K562 (cell line): ENCODE measurements at regions not wholly inside any gene's neighbourhood (a gene's known extent, or its start where the extent isn't known, plus 50 kb on each side); places are given as distances from the start of the nearest gene placed in this dataset.

ENCODE experiments used
- ATAC-seq: fragments of 200-7000 bp; cut with Tn5 transposase; 3 replicates; pipeline ENCODE4 v1.9.1; 2020; ENCODE audit warnings: moderate library complexity
- BruUV-seq: library from RNA; stranded (reverse); fragments of 400-500 nt; replicated peaks from 2 replicates; lab custom pipeline; 2021; lab: Mats Ljungman, UMichigan
- CTCF ChIA-PET: fragments of 300-600 bp; formaldehyde crosslinking; extraction: SDS; loops from one replicate; lab custom pipeline; 2021; ENCODE audit warnings: low intra/inter-chr PET ratio; lab: Yijun Ruan, JAX
- POLR2A ChIA-PET: fragments of 300-600, 350-650 bp; sonication (Branson Sonifier 250); formaldehyde crosslinking; extraction: SDS; loops from one replicate; lab custom pipeline; 2021; ENCODE audit warnings: antibody characterized with exemption, inconsistent platforms; lab: Yijun Ruan, JAX
- DNase-seq, 4 experiments: peaks; one replicate each; pipeline versions ENCODE4 v3.0.0 to v3.0.0-alpha.2; 2011 to 2018; ENCODE audit warnings: low spot score in 3 of 4, mixed read lengths in 3 of 4; ENCODE audit errors: extremely low read depth in 1 of 4
- FAIRE-seq: peaks from 2 replicates; lab custom pipeline; 2011; peaks lifted over from hg19 to GRCh38; lab: Jason Lieb, UNC
- H2AFZ ChIP-seq: 2 replicates; pipeline ENCODE4 v1.6.0; 2011; ENCODE audit warnings: low read depth, low read length, control low read depth, inconsistent platforms
- H3K27ac ChIP-seq: fragments of 200-600 bp; 3 replicates; pipeline ENCODE4 v1.8.0; 2011; ENCODE audit warnings: low read depth, mild to moderate bottlenecking, control low read depth, inconsistent platforms, low read length, moderate library complexity, mixed read lengths; ENCODE audit errors: extremely low read depth
- H3K27me3 ChIP-seq, 2 experiments: fragments of 300-600 bp in 1 of 2; 2 replicates in 1 of 2; 3 replicates in 1 of 2; pipeline versions ENCODE4 v1.6.0 to v1.8.0; 2011; ENCODE audit warnings: inconsistent platforms in 2 of 2, low read length in 2 of 2, mild to moderate bottlenecking in 1 of 2, mixed read lengths in 1 of 2, moderate library complexity in 1 of 2; ENCODE audit not compliant: control insufficient read depth in 2 of 2, insufficient read depth in 2 of 2
- H3K36me3 ChIP-seq: fragments of 300-600 bp; 3 replicates; pipeline ENCODE4 v1.8.0; 2011; ENCODE audit warnings: mild to moderate bottlenecking, low read length, inconsistent platforms; ENCODE audit not compliant: control insufficient read depth, insufficient read depth
- H3K4me1 ChIP-seq, 2 experiments: fragments of 200-600 bp in 1 of 2; replicated peaks in 1 of 2; 2 replicates in 1 of 2; 3 replicates in 1 of 2; pipeline versions ENCODE4 v1.5.1 to v1.8.0; 2011; ENCODE audit warnings: inconsistent platforms in 2 of 2, low read length in 2 of 2, mild to moderate bottlenecking in 1 of 2, mixed read lengths in 1 of 2, moderate library complexity in 1 of 2; ENCODE audit not compliant: control insufficient read depth in 2 of 2, insufficient read depth in 2 of 2
- H3K4me2 ChIP-seq: 2 replicates; pipeline ENCODE4 v1.6.1; 2011; ENCODE audit warnings: low read length, control low read depth, inconsistent platforms, mixed read lengths; ENCODE audit not compliant: insufficient read depth
- H3K4me3 ChIP-seq: fragments of 200-600 bp; sonication (generic), shearing (Covaris generic); 2 replicates; pipeline ENCODE4 v1.5.1; 2016; ENCODE audit warnings: control low read depth, inconsistent platforms
- H3K79me2 ChIP-seq: fragments of 200-600 bp; 3 replicates; pipeline ENCODE4 v1.8.0; 2011; ENCODE audit warnings: low read length, inconsistent platforms; ENCODE audit not compliant: control insufficient read depth, insufficient read depth
- H3K9ac ChIP-seq, 2 experiments: 2 replicates each; pipeline versions ENCODE4 v1.6.0 to v1.6.1; 2011; ENCODE audit warnings: low read depth in 2 of 2, low read length in 2 of 2, control low read depth in 1 of 2, inconsistent platforms in 1 of 2, mild to moderate bottlenecking in 1 of 2, mixed read lengths in 1 of 2; ENCODE audit not compliant: insufficient read depth in 1 of 2
- H3K9me1 ChIP-seq: one replicate; pipeline ENCODE4 v1.6.0; 2011; ENCODE audit warnings: inconsistent platforms, mild to moderate bottlenecking, low read length, moderate library complexity; ENCODE audit not compliant: control insufficient read depth, insufficient read depth
- H3K9me3 ChIP-seq: replicated peaks from 2 replicates; pipeline ENCODE4 v1.5.1; 2011; ENCODE audit warnings: low read depth, low read length, inconsistent platforms; ENCODE audit not compliant: control insufficient read depth, insufficient read depth
- H4K20me1 ChIP-seq: replicated peaks from 2 replicates; pipeline ENCODE4 v1.6.1; 2011; ENCODE audit warnings: low read length, inconsistent platforms, mixed read lengths; ENCODE audit not compliant: control insufficient read depth, insufficient read depth
- ATF3 ChIP-seq, 2 experiments: fragments of 450-650 bp in 1 of 2; sonication (generic) in 1 of 2; formaldehyde crosslinking in 1 of 2; IDR thresholded peaks in 1 of 2; conservative IDR thresholded peaks in 1 of 2; 2 replicates each; pipeline versions ENCODE4 v1.6.1 to v1.8.1; 2016 to 2023; ENCODE audit warnings: mild to moderate bottlenecking in 2 of 2, moderate library complexity in 2 of 2, inconsistent platforms in 1 of 2, missing genetic modification reagents in 1 of 2
- HDAC8 ChIP-seq: fragments of 450-650 bp; IDR thresholded peaks from 2 replicates; pipeline ENCODE4 v1.6.1; 2016; ENCODE audit warnings: mild to moderate bottlenecking, missing genetic modification characterization, moderate library complexity, missing compliant biosample characterization
- NEUROD1 ChIP-seq: fragments of 150-350 bp; IDR thresholded peaks from 2 replicates; pipeline ENCODE4 v1.6.1; 2014; ENCODE audit warnings: borderline replicate concordance, low read length, low read depth; ENCODE audit not compliant: partially characterized antibody
- NR4A1 ChIP-seq, 2 experiments: fragments of 250-450 bp in 1 of 2; fragments of 450-650 bp in 1 of 2; sonication (Bioruptor Pico) in 1 of 2; IDR thresholded peaks; 2 replicates each; pipeline versions ENCODE4 v1.4.0 to v1.6.1; 2016 to 2020; ENCODE audit warnings: mild to moderate bottlenecking in 2 of 2, missing compliant biosample characterization in 1 of 2, missing genetic modification characterization in 1 of 2, moderate library complexity in 1 of 2
- XRCC5 ChIP-seq: fragments of 200-400 bp; formaldehyde crosslinking; IDR thresholded peaks from 2 replicates; pipeline ENCODE4 v1.6.1; 2017; ENCODE audit warnings: low read depth, mild to moderate bottlenecking, low read length
- ZNF318 ChIP-seq, 2 experiments: fragments of 450-650 bp; IDR thresholded peaks; 2 replicates each; pipeline ENCODE4 v1.6.1; 2016; ENCODE audit warnings: mild to moderate bottlenecking in 2 of 2, borderline replicate concordance in 1 of 2, low read depth in 1 of 2, moderate library complexity in 1 of 2
- WGBS: fragments of 100-300 bp; shearing (Covaris generic); methylation state at CpG from one replicate; pipeline ENCODE4 v1.1.6; 2016; ENCODE audit warnings: low coverage, mixed read lengths; ENCODE audit not compliant: insufficient coverage; ENCODE audit errors: missing lambda C conversion rate; 5-methylcytosine and 5-hydroxymethylcytosine counted together
- in situ Hi-C: fragments of 300-500 bp; cut with MboI; formaldehyde crosslinking; loops from 4 replicates; pipeline ENCODE4 v1.15.0; 2018; ENCODE audit warnings: inconsistent platforms, mixed read lengths
- intact Hi-C: fragments of 100-400 bp; cut with micrococcal nuclease; formaldehyde crosslinking; loops from 2 replicates; pipeline ENCODE4 v1.14.2; 2022
- TF ChIP-seq, protein P1 (sequence below): fragments of 450-650 bp; conservative IDR thresholded peaks from 2 replicates; pipeline ENCODE4 v1.6.1; 2016; ENCODE audit warnings: missing genetic modification characterization, low read depth, mild to moderate bottlenecking, missing compliant biosample characterization, moderate library complexity

GRCh38 chr3:161427347-161427746 lies 56.0 kb upstream of the SPTSSB start:
- H3K4me2 ChIP-seq = no peak overlapping the region
- H3K27me3 ChIP-seq = no peaks in the 10 kb centered on the region
- no peak overlapping the region for H3K27ac ChIP-seq
- no peaks in the 10 kb centered on the region for H3K79me2 ChIP-seq
- H3K9me3 ChIP-seq = no peaks in the 10 kb centered on the region
- DNase-seq (no peak), FAIRE-seq (no peak), ATAC-seq (no peak)
- BruUV-seq = no TSS peak
- ChIA-PET POLR2A (no interaction called here), CTCF (no interaction called here)
- 0% methylated on average over 1 of the region's 1 CpG for WGBS
- H3K4me1 ChIP-seq = no peaks in the 10 kb centered on the region
- TF ChIP-seq XRCC5 = no peak
- TF ChIP-seq, protein P1, sequence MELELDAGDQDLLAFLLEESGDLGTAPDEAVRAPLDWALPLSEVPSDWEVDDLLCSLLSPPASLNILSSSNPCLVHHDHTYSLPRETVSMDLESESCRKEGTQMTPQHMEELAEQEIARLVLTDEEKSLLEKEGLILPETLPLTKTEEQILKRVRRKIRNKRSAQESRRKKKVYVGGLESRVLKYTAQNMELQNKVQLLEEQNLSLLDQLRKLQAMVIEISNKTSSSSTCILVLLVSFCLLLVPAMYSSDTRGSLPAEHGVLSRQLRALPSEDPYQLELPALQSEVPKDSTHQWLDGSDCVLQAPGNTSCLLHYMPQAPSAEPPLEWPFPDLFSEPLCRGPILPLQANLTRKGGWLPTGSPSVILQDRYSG (tag) = no peak
- TF ChIP-seq ATF3 (IDR thresholded peaks at IDR 0.05) = no peak
- no peak for TF ChIP-seq ATF3 (CRISPR knock-in tag; conservative IDR thresholded peaks at IDR 0.05)
- no peak for TF ChIP-seq NEUROD1
- no peak for TF ChIP-seq HDAC8
- TF ChIP-seq ZNF318 (IDR thresholded peaks at IDR 0.05; ENCODE audit: borderline replicate concordance in 1 of 2, low read depth in 1 of 2) = no peak
- no peak for TF ChIP-seq NR4A1 (CRISPR knock-in tag; IDR thresholded peaks at IDR 0.05)
- no peak for TF ChIP-seq NR4A1 (tag; IDR thresholded peaks at IDR 0.05)
- H3K9ac ChIP-seq = no peak overlapping the region
- no peaks in the 10 kb centered on the region for H4K20me1 ChIP-seq
- in situ Hi-C loops = no loop called here
- H3K36me3 ChIP-seq = no peaks in the 10 kb centered on the region
- H3K9me1 ChIP-seq = no peaks in the 10 kb centered on the region
- no peak overlapping the region for H3K4me3 ChIP-seq
- no peak overlapping the region for H2AFZ ChIP-seq
- intact Hi-C loops = no loop called here
